Kidney glomerular epithelial cell (primary cell): ENCODE measurements at regions not wholly inside any gene's neighbourhood (a gene's known extent, or its start where the extent isn't known, plus 50 kb on each side); places are given as distances from the start of the nearest gene placed in this dataset.

ENCODE experiments used
- DNase-seq: peaks from one replicate; lab custom pipeline; 2025; lab: John Stamatoyannopoulos, UW

DNA sequence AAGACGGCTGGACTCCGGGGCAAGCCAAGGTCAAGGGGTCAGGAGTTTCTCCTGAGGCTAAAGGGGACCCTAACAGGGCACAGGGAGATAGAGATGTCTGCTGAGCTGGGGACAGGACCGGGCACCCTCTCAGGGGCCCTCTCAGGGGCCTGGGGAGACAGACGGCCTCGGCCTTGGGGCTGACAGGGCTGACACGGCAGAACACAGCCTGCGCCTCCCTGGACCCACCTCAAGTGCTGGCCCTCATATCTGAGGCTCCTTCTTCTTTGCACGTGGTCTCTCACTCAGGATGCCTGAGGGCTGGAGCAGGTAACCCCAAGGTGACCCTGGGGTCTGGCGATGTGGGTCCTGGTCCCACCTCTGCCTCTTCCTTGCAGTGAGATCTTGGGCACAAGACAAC, 186.9 kb upstream of the TNRC6C start:
- no peak for DNase-seq

DNA sequence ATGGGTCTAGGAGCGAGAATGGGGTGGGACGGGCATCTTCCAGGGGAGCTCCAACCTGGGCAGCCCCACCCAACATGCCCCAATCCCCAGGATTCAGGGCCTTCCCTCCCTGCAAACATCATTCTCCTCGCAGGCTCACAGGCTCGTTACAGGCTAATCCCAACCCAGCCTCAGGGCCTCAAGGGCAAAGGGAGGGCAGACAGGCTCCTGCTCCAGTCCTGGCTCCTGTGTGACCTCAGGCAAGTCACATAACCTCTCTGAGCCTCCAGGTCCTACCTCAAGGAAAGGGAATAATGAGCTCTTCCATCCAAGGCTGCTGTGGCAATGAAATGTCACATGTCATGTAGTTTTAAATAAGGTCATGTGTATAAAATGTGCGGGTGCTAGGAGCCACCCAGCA, 186.5 kb upstream of the TNRC6C start:
- no peak for DNase-seq

DNA sequence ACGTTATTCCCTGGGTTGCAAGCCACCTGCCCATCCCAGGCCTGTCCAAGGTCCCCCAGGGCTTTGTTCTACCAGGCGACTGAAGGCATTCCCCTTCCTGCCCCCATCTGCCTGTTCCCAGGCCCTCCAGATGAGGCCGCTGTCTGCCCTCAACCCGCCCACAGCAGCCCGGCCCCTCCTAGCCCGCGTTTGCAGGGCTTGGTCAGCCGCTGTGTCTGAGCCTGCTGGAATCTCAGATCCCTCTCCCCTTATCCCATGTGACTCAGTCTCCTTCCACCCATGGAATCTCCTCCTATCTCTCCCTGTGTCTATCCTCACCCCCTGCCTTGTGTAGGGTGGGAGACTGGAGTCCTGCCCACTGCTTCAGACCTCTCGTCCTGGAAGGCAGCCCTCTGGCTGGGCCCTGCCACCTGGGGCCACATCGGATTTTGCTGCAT, 186.0 kb upstream of the TNRC6C start:
- DNase-seq = no peak

DNA sequence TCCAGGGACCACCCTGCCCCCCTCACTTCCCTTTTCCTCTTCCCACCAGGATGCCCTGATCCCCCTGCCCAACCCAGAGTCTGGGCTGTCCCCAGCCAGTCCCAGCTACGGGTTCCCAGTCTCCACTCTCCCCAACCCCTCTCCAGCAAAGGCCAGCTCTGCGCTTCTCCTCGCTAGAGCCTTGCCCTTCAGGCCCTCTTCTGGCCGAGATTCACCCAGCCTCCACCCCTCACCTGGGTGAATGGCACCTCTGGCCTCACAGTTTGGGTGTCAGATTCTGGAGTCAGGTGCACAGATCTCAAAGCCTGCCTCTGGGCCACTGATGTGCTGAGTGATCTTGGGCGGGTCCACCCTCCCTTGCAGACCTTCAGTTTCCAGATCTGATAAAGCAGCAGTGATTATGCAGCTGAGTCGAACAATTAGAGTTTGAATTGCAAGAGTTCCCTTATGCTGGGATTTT, 185.6 kb upstream of the TNRC6C start:
- DNase-seq = no peak

DNA sequence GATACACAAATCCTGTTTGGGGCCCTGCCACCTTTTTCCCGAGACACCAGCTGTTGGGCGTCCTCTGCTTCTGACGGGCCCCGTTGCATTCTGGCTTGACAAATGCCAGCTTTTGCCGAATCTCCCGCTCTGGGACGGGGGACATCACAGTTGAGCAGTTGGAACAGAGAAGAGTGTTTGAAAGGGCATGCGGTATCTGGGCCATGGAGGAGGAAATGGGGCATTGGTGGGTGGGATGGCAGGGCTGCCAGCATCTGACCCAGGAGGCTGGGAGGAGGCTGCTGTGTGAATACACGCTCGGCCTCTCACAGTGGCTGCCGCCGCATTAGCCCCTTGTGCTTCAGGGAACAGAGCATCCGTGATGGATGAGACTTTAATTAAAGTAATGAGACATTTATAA, 184.3 kb upstream of the TNRC6C start:
- no peak for DNase-seq

DNA sequence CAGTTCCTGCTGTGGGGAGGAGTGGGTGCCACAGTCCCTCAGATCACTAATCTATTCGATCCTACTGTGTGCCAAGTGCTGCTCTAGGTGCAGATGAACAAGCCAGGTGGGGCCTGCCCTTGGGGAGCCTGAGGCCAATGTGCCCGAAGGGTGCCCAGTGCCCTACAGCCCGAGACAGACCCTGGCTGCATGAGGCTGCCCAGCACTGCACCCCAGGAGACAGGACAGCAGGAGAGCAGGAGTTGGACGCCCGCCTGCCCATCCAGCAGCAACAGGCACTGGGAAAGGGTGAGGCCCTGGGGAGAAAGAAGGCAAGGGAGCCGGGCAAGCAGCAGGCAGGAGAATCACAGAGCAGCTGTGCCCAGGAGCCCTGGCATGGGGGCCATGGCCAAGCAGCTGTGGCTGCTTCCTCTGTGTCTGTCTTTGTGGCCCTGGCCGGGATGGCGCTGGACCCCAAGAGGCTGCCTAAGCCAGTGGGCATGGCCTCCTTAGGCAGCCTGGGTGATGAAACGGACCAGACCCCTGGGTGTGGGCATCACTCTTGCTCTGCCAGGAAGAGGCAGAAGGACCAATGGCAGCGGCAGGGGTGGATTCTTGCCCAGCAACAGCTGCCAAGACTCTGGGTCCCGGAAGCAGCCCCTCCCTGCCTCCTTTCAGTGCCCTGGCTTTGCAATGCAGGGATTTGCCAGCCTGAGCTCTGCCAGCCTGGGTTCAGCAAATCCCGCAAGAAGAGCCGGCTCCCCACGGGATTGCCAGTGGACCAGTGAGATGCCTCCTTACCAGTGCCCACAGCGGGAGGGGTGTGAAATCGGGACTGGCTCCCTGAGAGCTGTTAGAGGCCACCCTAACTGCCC, 179.6 kb upstream of the TNRC6C start:
- DNase-seq = no peak

DNA sequence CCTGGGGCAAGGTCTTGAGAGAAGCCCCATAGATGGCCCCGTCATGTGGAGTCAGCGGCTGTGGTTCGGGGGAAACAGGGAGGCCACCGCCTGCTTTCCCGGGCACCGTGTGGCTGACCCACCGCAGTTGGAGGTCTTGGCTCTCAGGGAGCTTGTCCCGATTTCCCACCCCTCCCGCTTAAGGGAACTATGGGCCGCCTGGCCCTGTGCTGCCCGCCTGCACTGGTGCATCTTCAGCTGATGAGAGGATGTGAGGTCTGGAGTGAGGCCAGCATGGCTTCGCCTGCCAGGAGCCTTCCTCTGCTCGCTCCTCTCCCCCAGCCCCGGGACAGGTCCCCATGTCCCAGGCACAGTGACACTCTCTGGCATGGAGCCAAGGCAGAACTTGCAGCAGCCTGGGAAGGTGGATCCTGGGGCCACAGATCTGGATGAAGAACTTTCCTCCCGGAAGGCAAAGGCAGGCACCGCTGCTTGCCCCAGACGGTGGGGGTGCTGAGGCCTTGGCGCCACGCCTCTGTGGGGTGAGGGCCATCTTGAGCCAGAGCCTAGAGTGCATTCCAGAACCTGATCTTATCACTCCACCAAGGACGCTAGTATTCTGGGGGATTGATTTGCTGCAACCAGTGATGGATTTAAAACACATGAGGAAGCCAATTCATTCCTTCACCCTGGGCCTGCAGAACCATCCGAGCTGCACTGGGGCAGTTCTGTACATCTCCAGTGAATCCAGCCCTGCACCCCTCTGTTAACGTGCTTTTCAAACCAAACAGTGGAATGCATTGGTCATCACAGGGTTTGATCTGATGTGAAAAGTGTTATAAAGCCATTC, 178.6 kb upstream of the TNRC6C start:
- no peak for DNase-seq

DNA sequence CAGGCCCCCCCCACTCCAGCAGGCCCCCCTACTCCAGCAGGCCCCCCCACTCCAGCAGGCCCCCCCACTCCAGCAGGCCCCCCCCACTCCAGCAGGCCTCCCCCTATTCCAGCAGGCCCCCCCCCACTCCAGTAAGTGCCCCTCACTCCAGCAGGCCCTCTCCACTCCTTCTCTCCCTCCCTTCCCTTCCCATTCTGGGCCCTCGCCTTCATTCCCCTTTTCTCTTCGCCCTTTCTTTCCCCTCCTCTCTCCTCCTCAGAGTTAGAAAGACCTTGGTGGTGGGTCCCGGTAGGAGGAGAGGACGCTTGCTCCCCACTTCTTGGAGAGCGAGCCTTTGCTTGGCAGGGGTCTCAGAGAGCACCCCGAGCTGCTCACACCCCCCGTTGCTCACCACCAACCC, 177.0 kb upstream of the TNRC6C start:
- no peak for DNase-seq

DNA sequence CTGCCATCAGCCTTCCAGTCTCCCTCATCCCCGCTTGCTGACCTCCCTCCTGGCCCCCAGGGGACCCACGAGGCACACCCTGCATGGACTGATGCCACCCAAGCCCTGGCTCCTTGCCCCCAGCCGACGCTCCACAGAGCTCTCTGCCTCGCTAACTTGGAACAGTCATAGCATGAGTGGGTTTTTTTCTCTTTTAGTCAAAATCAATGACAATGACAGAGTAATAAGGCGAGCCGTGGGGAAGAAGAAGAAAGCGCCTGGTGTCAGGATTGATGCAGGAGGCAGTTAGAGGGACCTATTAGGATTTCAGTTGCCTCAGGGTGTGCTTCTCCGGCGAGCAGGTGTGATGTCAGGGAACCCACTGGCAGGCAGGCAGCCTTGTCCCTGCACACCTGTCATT, 176.3 kb upstream of the TNRC6C start:
- DNase-seq = no peak

DNA sequence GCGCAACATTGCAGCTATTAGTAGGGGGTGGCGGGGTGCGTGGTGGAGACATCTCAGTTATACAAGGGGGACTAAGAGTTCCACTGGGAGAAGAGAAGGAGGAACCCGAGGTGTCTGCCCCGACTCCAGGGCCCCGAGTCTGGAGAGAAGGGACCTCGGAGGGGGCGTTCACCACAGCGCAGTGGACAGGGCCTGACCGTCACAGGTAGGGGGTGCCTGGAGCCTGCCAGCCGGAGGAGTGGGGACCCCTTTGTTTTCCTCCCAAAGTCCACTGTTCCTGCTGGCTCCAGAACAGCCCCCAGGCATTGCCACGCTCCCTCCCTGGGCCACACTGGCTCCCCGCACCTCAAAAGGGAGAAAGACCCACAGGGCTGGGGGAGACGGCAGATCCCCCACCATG, 175.9 kb upstream of the TNRC6C start:
- DNase-seq = no peak

DNA sequence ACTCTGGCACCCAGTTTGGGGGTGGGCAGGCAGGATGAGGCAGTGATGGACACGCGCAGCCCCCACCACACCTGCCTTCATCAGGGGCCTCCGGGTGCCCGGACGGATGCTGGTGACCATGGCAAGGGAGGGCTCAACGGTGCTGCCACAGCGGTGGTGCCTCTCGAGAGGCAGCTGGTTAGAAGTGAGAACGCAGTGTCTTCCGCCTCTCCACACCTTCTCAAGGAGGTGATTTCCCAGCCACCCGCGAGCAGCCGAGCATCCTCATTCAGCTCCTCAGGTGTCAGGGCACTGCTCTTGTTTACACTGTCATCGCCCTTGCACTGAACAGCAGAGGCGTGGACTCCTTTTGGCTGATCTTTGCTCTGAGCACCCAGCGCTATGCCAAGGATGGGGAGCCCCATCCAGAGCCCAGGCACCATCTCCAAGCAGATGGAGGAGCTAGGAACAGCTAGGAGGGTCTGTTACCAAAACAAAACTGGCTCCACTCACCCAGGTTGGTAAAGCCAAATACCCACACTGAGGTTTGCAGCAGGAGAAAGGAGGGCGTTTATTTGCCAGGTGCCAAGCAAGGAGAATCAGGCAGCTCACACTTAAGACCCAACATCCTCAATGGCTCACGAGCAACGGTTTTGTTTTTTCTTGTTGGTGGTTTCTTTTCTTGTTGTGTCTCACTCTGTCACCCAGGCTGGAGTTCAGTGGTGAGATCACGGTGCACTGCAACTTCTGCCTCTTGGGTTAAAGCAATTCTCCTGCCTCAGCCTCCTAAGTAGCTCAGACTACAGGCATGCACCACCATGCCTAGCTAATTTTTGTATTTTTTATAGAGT, 174.3 kb upstream of the TNRC6C start:
- DNase-seq = no peak

DNA sequence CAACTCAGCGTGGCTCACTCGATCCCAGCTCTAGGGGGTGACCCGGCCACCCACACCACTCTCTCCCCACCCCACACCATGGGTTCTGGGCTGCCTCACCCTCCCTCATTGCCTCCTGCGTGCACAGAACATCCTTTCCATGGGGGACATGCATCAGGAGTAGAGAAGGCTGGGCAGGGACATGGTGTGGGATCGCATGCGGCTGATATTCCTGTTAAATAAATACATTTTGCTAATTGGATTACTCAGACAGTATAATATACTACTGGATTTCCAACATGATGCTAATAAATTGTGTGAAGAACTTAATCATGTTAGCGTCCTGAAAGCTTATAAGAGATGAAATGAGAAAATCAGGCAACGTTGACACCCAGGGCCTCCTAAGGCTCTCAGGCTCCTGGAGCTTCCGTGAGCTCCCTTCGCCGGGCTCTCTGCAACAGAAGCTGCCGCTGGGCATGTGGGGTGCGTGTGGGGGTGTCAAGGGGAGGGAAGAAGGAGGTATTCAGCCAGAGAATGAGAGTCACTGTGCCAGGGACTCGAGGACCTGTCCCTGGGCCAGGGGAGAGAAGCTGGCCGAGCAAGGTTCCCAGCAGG, 173.1 kb upstream of the TNRC6C start:
- DNase-seq = no peak

DNA sequence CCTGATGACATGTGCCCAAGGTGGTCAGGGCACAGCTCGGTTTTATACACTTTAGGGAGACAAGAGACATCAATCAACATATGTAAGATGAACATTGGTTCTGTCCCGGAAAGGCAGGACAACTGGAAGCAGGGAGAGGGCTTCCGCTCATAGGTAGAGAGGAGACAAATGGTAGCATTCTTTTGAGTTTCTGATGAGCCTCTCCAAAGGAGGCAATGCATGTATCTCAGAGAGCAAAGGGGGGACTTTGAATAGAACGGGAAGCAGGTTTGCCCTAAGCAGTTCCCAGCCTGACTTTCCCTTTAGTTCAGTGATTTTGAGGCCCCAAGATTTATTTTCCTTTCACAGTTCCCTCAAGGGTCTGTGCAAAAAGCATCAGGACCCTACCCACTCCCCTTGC, 172.4 kb upstream of the TNRC6C start:
- DNase-seq = no peak

DNA sequence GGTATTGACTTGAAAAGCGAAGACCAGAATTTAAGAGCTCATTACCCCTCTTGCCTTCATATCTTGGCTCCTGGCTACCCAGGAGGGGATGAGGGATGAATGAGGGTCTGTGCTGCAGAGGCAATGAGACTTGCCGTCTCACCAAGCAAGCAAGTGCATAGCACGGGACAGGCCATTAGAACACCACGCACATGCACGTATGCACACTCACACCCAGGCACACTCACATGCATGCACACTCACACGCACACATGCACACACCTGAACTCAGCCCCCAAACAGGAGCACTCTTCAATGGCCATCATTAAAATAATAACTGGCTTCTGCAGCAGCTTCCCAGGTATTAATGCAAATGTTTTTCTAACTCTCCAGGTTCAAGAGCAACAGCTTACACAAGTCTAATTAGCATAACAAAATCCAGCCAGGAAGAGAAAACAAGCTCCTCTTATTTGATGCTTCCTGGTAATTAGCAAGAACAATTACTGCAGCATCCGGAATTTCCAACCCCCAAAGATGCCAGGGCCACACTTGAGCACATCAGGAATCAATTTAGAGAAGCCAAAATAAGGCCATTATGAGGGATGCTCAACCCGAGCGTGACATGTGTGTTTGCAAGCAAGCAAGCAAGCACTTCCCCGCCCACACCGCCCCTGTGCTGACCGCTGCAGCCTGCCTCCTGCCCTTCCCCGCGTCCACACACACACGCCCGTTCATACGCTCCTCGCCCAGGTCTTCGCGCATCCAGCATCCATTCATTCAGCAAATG, 171.6 kb upstream of the TNRC6C start:
- DNase-seq = no peak

DNA sequence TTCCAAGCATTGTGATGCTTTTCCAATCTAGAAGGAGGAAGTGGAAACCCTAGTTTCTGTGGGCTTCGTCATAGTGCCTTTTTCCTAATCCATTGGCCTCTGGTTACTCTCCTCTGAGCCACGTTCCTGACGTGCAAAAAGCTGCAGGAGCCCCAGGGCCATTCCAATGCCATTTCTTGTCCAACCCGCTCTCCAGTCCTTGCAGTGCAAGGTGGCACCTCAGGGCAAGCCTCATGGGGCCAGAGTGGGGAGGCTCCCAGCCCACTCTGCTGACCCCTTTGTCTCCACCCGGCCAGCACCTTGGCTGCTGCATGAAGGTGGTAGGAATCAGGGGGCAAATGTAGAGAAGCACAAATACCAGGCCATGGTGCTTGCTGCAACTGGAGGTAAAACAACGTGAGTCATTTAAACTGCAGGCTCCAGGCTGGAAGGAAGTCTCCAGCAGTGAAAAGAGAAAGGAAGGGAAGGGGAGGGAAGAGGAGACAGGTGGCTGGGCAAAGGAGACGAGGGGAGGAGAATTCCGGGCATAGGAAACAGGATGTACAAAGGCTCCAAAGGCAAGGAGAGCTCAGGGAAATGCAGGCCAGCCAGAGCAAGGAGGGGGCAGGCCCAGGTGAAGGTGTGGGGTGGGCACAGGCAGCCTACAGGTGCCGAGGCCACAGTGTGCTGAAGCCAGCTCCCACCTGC, 168.2 kb upstream of the TNRC6C start:
- DNase-seq = no peak

DNA sequence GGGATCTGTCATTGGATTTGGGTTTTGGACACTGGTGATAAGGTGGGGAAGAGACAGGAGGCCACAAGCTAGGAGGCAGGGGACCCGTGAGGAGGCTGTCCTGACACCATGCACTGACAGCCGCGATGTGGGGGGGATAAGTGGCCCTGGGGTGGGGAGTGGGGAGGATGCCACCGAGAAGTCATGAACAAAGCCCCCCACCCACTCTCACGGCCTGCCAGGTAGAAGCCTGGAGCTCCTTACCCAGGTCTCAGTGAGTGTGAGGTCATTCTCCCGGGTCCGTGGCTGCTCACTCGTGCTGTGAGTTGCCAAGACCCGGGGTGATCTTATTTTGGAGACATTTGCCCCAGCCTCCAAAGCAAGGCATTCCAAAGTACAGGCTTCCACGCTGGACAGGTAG, 165.9 kb upstream of the TNRC6C start:
- no peak for DNase-seq

DNA sequence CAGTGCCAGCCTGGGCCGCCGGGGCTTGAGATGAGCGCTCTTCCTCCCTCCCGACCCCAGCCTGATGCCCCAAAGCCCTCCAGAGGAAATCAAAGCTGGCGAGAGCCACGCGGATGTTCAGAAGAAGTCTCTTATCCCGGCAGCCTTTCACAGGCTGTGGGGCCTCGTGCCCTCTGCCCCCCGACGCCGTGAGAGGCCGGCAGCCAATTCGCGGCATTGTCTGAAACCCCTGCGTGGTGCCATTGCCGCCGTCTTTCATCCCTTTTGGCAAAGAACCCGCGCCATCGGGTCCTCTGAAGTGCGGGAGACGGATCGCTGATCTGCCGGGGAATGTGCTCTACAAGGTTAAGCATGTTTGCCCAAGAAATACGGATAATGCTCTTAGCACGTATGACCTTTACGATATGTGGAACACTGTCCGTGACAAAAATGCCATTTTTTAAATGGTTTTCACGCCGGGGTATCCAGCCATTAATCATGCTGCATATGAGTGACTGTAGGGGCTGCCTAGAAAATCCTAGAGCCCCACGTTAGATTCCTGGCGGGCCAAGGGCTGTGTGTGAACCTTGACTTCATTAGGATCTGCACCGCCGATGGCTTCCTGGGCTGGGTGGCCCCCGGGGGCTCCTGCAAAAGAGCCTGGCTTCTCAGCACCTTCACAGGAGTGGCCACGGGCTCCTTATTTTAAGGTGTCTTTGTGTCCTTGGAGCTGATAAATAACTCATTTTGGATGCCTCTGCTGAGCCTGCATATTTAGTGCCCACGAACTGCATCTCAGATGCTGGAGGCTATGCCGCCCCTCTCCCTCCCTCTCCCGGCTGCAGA, 165.1 kb upstream of the TNRC6C start:
- no peak for DNase-seq

DNA sequence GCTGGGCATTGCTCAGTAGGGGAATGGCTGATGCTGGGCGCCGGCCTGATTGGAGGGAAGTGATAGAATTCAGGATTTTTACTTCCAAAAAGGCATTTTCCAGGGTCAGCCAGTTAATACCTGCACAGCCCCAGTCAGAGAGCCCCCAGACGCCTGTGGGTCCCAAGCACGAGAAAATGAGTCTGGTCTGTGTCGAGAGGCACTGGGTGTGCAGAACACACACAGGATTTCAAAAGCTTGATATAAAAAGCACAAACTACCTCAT, 164.6 kb upstream of the TNRC6C start:
- DNase-seq = no peak

DNA sequence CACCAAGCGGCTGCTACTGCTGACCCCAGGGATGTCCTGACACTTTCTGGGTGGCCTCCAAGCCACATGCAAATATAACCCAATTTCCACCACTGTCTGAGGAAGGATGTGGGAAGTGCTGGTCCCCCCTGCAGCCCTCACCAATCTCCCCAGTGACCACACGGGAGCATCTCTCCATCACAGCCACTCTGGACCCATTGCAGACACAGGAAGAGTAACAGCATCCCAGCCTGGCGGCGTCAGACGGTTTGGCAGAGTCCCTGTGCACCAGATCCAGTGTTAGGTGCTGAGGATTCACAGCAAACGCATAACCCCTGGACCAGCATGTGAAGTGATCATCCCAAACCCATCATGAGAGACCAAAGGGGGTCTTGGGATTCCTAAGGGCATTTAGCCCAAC, 163.7 kb upstream of the TNRC6C start:
- DNase-seq = no peak

DNA sequence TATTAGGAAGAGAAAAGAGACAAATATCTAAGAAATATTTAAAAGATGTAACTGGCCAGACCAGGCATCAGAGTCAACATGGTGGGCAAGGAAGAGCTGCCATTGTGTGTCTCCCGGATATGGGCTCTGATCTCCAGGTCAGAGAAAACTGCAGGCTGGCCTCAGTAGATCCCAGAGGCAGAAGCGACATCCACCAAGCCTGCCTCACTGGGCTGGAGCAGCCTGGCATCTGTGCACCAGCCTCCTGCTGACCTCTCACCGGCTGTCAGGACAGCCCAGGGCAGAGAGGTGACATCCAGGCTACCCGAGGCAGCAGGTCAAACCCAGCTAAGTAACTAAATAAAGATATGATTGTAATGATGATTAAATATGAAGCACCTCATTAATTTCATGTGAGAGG, 162.8 kb upstream of the TNRC6C start:
- DNase-seq = no peak
